GM13977 (cell line): ENCODE measurements at regions not wholly inside any gene's neighbourhood (a gene's known extent, or its start where the extent isn't known, plus 50 kb on each side); places are given as distances from the start of the nearest gene placed in this dataset.

Experiments
- DNase-seq: peaks from one replicate; pipeline ENCODE4 v3.0.0; 2012; ENCODE audit warnings: low spot score
- CTCF ChIP-seq: IDR thresholded peaks from 2 replicates; pipeline ENCODE4 v1.5.1; 2012; ENCODE audit warnings: mild to moderate bottlenecking, control low read depth; ENCODE audit not compliant: insufficient read depth; ENCODE audit errors: extremely low read depth, missing control alignments
- in situ Hi-C: fragments of 300-500 bp; cut with MboI; formaldehyde crosslinking; loops from one replicate; pipeline ENCODE4 v1.12.0; 2022; ENCODE audit warnings: low sequenced_read_pairs, low pct_unique_long_range_greater_than_20kb, mixed read lengths, inconsistent platforms; ENCODE audit not compliant: unreplicated experiment

GRCh38 chr13:59587971-59588716, 575.6 kb downstream of the DIAPH3 start:
- no peak for TF ChIP-seq CTCF
- in situ Hi-C loops = no loop called here
- no peak for DNase-seq

GRCh38 chr13:59588717-59589067, 575.0 kb downstream of the DIAPH3 start:
- in situ Hi-C loops = no loop called here
- DNase-seq = no peak
- TF ChIP-seq CTCF = no peak

GRCh38 chr13:59601993-59602392, 561.7 kb downstream of the DIAPH3 start:
- in situ Hi-C loops = no loop called here
- no peak for DNase-seq
- TF ChIP-seq CTCF = no peak

GRCh38 chr13:59603646-59604045, 560.1 kb downstream of the DIAPH3 start:
- TF ChIP-seq CTCF = no peak
- in situ Hi-C loops = no loop called here
- no peak for DNase-seq

- no peak for TF ChIP-seq CTCF
- in situ Hi-C loops = no loop called here
- DNase-seq = no peak
Observed at GRCh38 chr13:59607172-59607571, 556.6 kb downstream of the DIAPH3 start.

GRCh38 chr13:59607780-59608233, 555.9 kb downstream of the DIAPH3 start:
- in situ Hi-C loops = no loop called here
- no peak for DNase-seq
- TF ChIP-seq CTCF = no peak
